Caco-2 (cell line): ENCODE measurements at regions not wholly inside any gene's neighbourhood (a gene's known extent, or its start where the extent isn't known, plus 50 kb on each side); places are given as distances from the start of the nearest gene placed in this dataset.
"Not testable (repeated sequence)": the region's sequence is repeated elsewhere in the genome, so short reads cannot be mapped to it uniquely, and the experiment has no call there.

Source experiments
- BruUV-seq: library from RNA; stranded (reverse); fragments of 400-500 nt; replicated peaks from 2 replicates; lab custom pipeline; 2021; lab: Mats Ljungman, UMichigan
- CTCF ChIA-PET: fragments of 300-600 bp; sonication (Branson Sonifier 250); formaldehyde crosslinking; loops from one replicate; lab custom pipeline; 2022; ENCODE audit warnings: antibody characterized with exemption; lab: Charles Lee
- POLR2A ChIA-PET: fragments of 300-600 bp; sonication (Branson Sonifier 250); formaldehyde crosslinking; loops from one replicate; lab custom pipeline; 2022; ENCODE audit warnings: antibody characterized with exemption; lab: Charles Lee
- DNase-seq, 2 experiments: peaks; one replicate each; pipeline versions ENCODE4 v3.0.0 to v3.0.0-alpha.2; 2020 to 2022
- H3K27me3 ChIP-seq: replicated peaks from 2 replicates; pipeline ENCODE4 v1.6.0; 2011; ENCODE audit warnings: low read length; ENCODE audit not compliant: control insufficient read depth, insufficient read depth
- H3K36me3 ChIP-seq: 2 replicates; pipeline ENCODE4 v1.5.1; 2011; ENCODE audit warnings: low read length; ENCODE audit not compliant: control insufficient read depth, insufficient read depth
- H3K4me1 ChIP-seq: fragments of 250-450 bp; sonication (Bioruptor Pico); 2 replicates; pipeline ENCODE4 v1.5.1; 2020; ENCODE audit warnings: mild to moderate bottlenecking
- H3K4me3 ChIP-seq: 2 replicates; pipeline ENCODE4 v1.5.1; 2011; ENCODE audit warnings: low read depth, mild to moderate bottlenecking, control low read depth, low read length
- H3K9me3 ChIP-seq: fragments of 250-450 bp; sonication (Bioruptor Pico); 2 replicates; pipeline ENCODE4 v1.5.1; 2020; ENCODE audit warnings: mild to moderate bottlenecking, moderate library complexity
- H3K27ac Mint-ChIP-seq: one replicate; pipeline ENCODE4 v1.8.0; 2022; ENCODE audit warnings: mixed read lengths; ENCODE audit not compliant: unreplicated experiment
- H3K27me3 Mint-ChIP-seq: one replicate; pipeline ENCODE4 v1.8.0; 2022; ENCODE audit warnings: mixed read lengths; ENCODE audit not compliant: insufficient read depth, unreplicated experiment
- H3K36me3 Mint-ChIP-seq: one replicate; pipeline ENCODE4 v1.8.0; 2022; ENCODE audit warnings: mild to moderate bottlenecking, mixed read lengths; ENCODE audit not compliant: insufficient read depth, unreplicated experiment
- H3K4me1 Mint-ChIP-seq: one replicate; pipeline ENCODE4 v1.8.0; 2022; ENCODE audit warnings: low read depth, mixed read lengths; ENCODE audit not compliant: unreplicated experiment
- H3K4me3 Mint-ChIP-seq: one replicate; pipeline ENCODE4 v1.8.0; 2022; ENCODE audit warnings: mild to moderate bottlenecking, moderate library complexity, mixed read lengths; ENCODE audit not compliant: unreplicated experiment
- H3K9me3 Mint-ChIP-seq: one replicate; pipeline ENCODE4 v1.8.0; 2022; ENCODE audit warnings: mixed read lengths; ENCODE audit not compliant: unreplicated experiment
- CTCF ChIP-seq, 2 experiments: fragments of 200-600 bp in 1 of 2; IDR thresholded peaks; 1 replicate in 1 of 2; 2 replicates in 1 of 2; pipeline versions ENCODE4 v1.5.1 to v1.8.0; 2011 to 2022; ENCODE audit warnings: antibody characterized with exemption in 1 of 2, control low read depth in 1 of 2, inconsistent platforms in 1 of 2, low read depth in 1 of 2, low read length in 1 of 2, mild to moderate bottlenecking in 1 of 2, moderate library complexity in 1 of 2; ENCODE audit not compliant: insufficient read depth in 1 of 2, severe bottlenecking in 1 of 2, unreplicated experiment in 1 of 2
- intact Hi-C: fragments of 100-400 bp; cut with micrococcal nuclease; formaldehyde crosslinking; loops from one replicate; pipeline ENCODE4 v1.10.0; 2022; ENCODE audit not compliant: unreplicated experiment

GRCh38 chr10:42724660-42725059, 57.9 kb upstream of the BMS1 start:
- H3K36me3 ChIP-seq, H3K9me3 Mint-ChIP-seq, H3K4me1 ChIP-seq, H3K27me3 ChIP-seq, H3K9me3 ChIP-seq, POLR2A ChIA-PET, H3K27ac Mint-ChIP-seq, H3K36me3 Mint-ChIP-seq, intact Hi-C loops, CTCF ChIA-PET, H3K4me3 ChIP-seq, BruUV-seq, H3K4me1 Mint-ChIP-seq, DNase-seq, H3K27me3 Mint-ChIP-seq, H3K4me3 Mint-ChIP-seq: not testable (repeated sequence)
- TF ChIP-seq CTCF (IDR thresholded peaks at IDR 0.05; ENCODE audit: insufficient read depth in 1 of 2, low read depth in 1 of 2, low read length in 1 of 2, severe bottlenecking in 1 of 2, unreplicated experiment in 1 of 2), result peak in 1 of 2 experiments; percentile 2

GRCh38 chr10:42732266-42732665, 50.3 kb upstream of the BMS1 start:
- CTCF ChIA-PET, result no interaction called here

More at GRCh38 chr10:42732266-42732665, 50.3 kb upstream of the BMS1 start:
- POLR2A ChIA-PET, result no interaction called here
- no peaks in the 10 kb centered on the region for H3K36me3 ChIP-seq
- H3K4me1 ChIP-seq, result no peaks in the 10 kb centered on the region
- H3K9me3 Mint-ChIP-seq, result no peaks in the 10 kb centered on the region
- H3K4me3 ChIP-seq, result no peak overlapping the region
- peaks cover 12% of the 10 kb centered on the region for H3K27me3 Mint-ChIP-seq
- no peaks in the 10 kb centered on the region for H3K27me3 ChIP-seq
- intact Hi-C loops, result no loop called here
- BruUV-seq, result no TSS peak
- H3K36me3 Mint-ChIP-seq, result no peaks in the 10 kb centered on the region
- H3K9me3 ChIP-seq, result no peaks in the 10 kb centered on the region
- H3K4me3 Mint-ChIP-seq, result no peak overlapping the region
- no peak for DNase-seq
- no peak overlapping the region for H3K27ac Mint-ChIP-seq
- TF ChIP-seq CTCF (IDR thresholded peaks at IDR 0.05; ENCODE audit: insufficient read depth in 1 of 2, low read depth in 1 of 2, low read length in 1 of 2, severe bottlenecking in 1 of 2, unreplicated experiment in 1 of 2), result no peak
- H3K4me1 Mint-ChIP-seq, result no peaks in the 10 kb centered on the region
